Right cardiac atrium (tissue), 5 donors: ENCODE measurements at regions not wholly inside any gene's neighbourhood (a gene's known extent, or its start where the extent isn't known, plus 50 kb on each side); places are given as distances from the start of the nearest gene placed in this dataset.
"Not testable (repeated sequence)": the region's sequence is repeated elsewhere in the genome, so short reads cannot be mapped to it uniquely, and the experiment has no call there.

Source experiments
- ATAC-seq, 2 donors: fragments of 200-7000 bp; cut with Tn5 transposase; one replicate each; pipeline versions ENCODE4 v1.8.0 to v1.9.1; 2020; ENCODE audit warnings: moderate library complexity in 2 of 2, mild to moderate bottlenecking in 1 of 2
- DNase-seq, 3 donors: peaks; one replicate each; pipeline ENCODE4 v3.0.0-alpha.2; 2020
- H3K27ac ChIP-seq: one replicate; pipeline ENCODE4 v1.5.1; 2013; ENCODE audit warnings: mild to moderate bottlenecking, low read length, control low read depth, moderate library complexity
- H3K27me3 ChIP-seq: one replicate; pipeline ENCODE4 v1.6.1; 2013; ENCODE audit not compliant: control insufficient read depth, insufficient read depth
- H3K4me1 ChIP-seq: one replicate; pipeline ENCODE4 v1.6.1; 2013; ENCODE audit warnings: low read length; ENCODE audit not compliant: control insufficient read depth, insufficient read depth
- H3K4me3 ChIP-seq: one replicate; pipeline ENCODE4 v1.5.1; 2013; ENCODE audit warnings: low read length, control low read depth
- H3K9me3 ChIP-seq: one replicate; pipeline ENCODE4 v1.6.1; 2013; ENCODE audit warnings: low read length; ENCODE audit not compliant: control insufficient read depth
- WGBS: extraction: QIAGEN DNeasy Blood & Tissue Kit; methylation state at CpG from one replicate; pipeline ENCODE4 v1.1.7; 2013; 5-methylcytosine and 5-hydroxymethylcytosine counted together
- intact Hi-C, 4 donors: fragments of 100-400 bp; cut with DNase I; formaldehyde crosslinking; loops; one replicate each; pipeline versions ENCODE4 v1.11.0 to v1.14.0; 2022 to 2023
- donor health status: healthy with polysubstance abuse.
- donor health status: DM: no; HTN: yes; CAD: no.
- donor health status: DM: no; HTN: no; CAD: no.
- donor health status: DM: no; HTN: yes; CAD: no; lungs with severe emphysema.
- donor health status: DM: yes; HTN: yes; CAD: no.

GRCh38 chr9:64813072-64813471 lies 471.9 kb downstream of the FOXD4L5 start:
- DNase-seq, result not testable (repeated sequence)

GRCh38 chr9:64778667-64779066 lies 506.3 kb downstream of the FOXD4L5 start:
- H3K27ac ChIP-seq, DNase-seq, H3K27me3 ChIP-seq, intact Hi-C loops, ATAC-seq, H3K4me1 ChIP-seq, H3K4me3 ChIP-seq, H3K9me3 ChIP-seq: not testable (repeated sequence)
- 90% methylated on average over 3 of the region's 3 CpGs for WGBS

More at GRCh38 chr9:64813072-64813471, 471.9 kb downstream of the FOXD4L5 start:
- H3K27me3 ChIP-seq, H3K9me3 ChIP-seq, ATAC-seq, intact Hi-C loops, H3K4me3 ChIP-seq, H3K4me1 ChIP-seq, H3K27ac ChIP-seq: not testable (repeated sequence)

- 42% methylated on average over 1 of the region's 2 CpGs for WGBS
- H3K27ac ChIP-seq, H3K4me3 ChIP-seq, H3K4me1 ChIP-seq, ATAC-seq, H3K27me3 ChIP-seq, intact Hi-C loops, DNase-seq, H3K9me3 ChIP-seq: not testable (repeated sequence)
These were observed 508.7 kb downstream of the FOXD4L5 start for GRCh38 chr9:64776269-64776668.

GRCh38 chr9:64774813-64775793 lies 509.9 kb downstream of the FOXD4L5 start:
- H3K27me3 ChIP-seq, intact Hi-C loops, H3K4me1 ChIP-seq, H3K9me3 ChIP-seq, ATAC-seq, H3K27ac ChIP-seq: not testable (repeated sequence)
- 3% methylated on average over 70 of the region's 72 CpGs for whole genome bisulfite sequencing
- DNase-seq, result peak in 2 of 3 donors; percentile 35 to 55
- H3K4me3 ChIP-seq, result peak overlapping the region; percentile 78

- H3K9me3 ChIP-seq, H3K27ac ChIP-seq, H3K27me3 ChIP-seq, DNase-seq, intact Hi-C loops, ATAC-seq, H3K4me1 ChIP-seq: not testable (repeated sequence)
- 3% methylated on average over 92 of the region's 108 CpGs for WGBS
- peak overlapping the region; percentile 78 for H3K4me3 ChIP-seq
These were observed 510.8 kb downstream of the FOXD4L5 start for GRCh38 chr9:64774004-64774812.

- ATAC-seq (no peak), DNase-seq (peak in 2 of 3 donors; percentile 37 to 40)
- intact Hi-C loops, result no loop called here
- Histone ChIP-seq H3K27ac (no peak overlapping the region), H3K4me1 (no peaks in the 10 kb centered on the region), H3K9me3 (no peaks in the 10 kb centered on the region), H3K4me3 (peak overlapping the region; percentile 78), H3K27me3 (no peaks in the 10 kb centered on the region)
- WGBS, result 1% methylated on average over 42 of the region's 59 CpGs
These were observed 511.5 kb downstream of the FOXD4L5 start for GRCh38 chr9:64773491-64773931.

GRCh38 chr9:64772751-64773331 lies 512.2 kb downstream of the FOXD4L5 start:
- intact Hi-C loops, H3K9me3 ChIP-seq, H3K27ac ChIP-seq, ATAC-seq, H3K4me1 ChIP-seq, H3K27me3 ChIP-seq, DNase-seq: not testable (repeated sequence)
- under 1% methylated on average over 45 of the region's 67 CpGs for WGBS
- peak overlapping the region; percentile 78 for H3K4me3 ChIP-seq

- H3K4me1 ChIP-seq, H3K4me3 ChIP-seq, DNase-seq, H3K27me3 ChIP-seq, H3K9me3 ChIP-seq, intact Hi-C loops, H3K27ac ChIP-seq, ATAC-seq: not testable (repeated sequence)
- WGBS, result 0% methylated on average over 2 of the region's 4 CpGs
These were observed 512.8 kb downstream of the FOXD4L5 start for GRCh38 chr9:64772123-64772736.
